ENCODE measurements at regions not wholly inside any gene's neighbourhood (a gene's known extent, or its start where the extent isn't known, plus 50 kb on each side); places are given as distances from the start of the nearest gene placed in this dataset.
"Not testable (repeated sequence)": the region's sequence is repeated elsewhere in the genome, so short reads cannot be mapped to it uniquely, and the experiment has no call there.

GRCh38 chr9:90449213-90449925 lies 193.3 kb downstream of the DIRAS2 start:
- DNase-seq, result no peak

GRCh38 chr9:90451804-90452203 lies 190.8 kb downstream of the DIRAS2 start:
- DNase-seq, result no peak

GRCh38 chr9:90455316-90455715 lies 187.3 kb downstream of the DIRAS2 start:
- no peak for DNase-seq

- DNase-seq, result no peak
These were observed 185.0 kb downstream of the DIRAS2 start for GRCh38 chr9:90457386-90458190.

GRCh38 chr9:90458485-90458884 lies 184.1 kb downstream of the DIRAS2 start:
- no peak for DNase-seq

GRCh38 chr9:90459321-90459720 lies 183.3 kb downstream of the DIRAS2 start:
- DNase-seq, result no peak

GRCh38 chr9:90460220-90460619 lies 182.4 kb downstream of the DIRAS2 start:
- DNase-seq, result no peak

GRCh38 chr9:90464978-90465377 lies 177.6 kb downstream of the DIRAS2 start:
- DNase-seq, result peak; percentile 47

GRCh38 chr9:90466441-90466840 lies 176.2 kb downstream of the DIRAS2 start:
- DNase-seq, result no peak

GRCh38 chr9:90469435-90469834 lies 173.2 kb downstream of the DIRAS2 start:
- no peak for DNase-seq

- no peak for DNase-seq
These were observed 172.7 kb downstream of the DIRAS2 start for GRCh38 chr9:90469865-90470387.

- DNase-seq, result no peak
These were observed 166.6 kb downstream of the DIRAS2 start for GRCh38 chr9:90476058-90476457.

- no peak for DNase-seq
These were observed 165.1 kb downstream of the DIRAS2 start for GRCh38 chr9:90477535-90477934.

- DNase-seq, result no peak
These were observed 163.8 kb downstream of the DIRAS2 start for GRCh38 chr9:90478821-90479220.

- DNase-seq, result no peak
These were observed 157.6 kb downstream of the DIRAS2 start for GRCh38 chr9:90485028-90485427.

GRCh38 chr9:90489066-90489465 lies 153.6 kb downstream of the DIRAS2 start:
- no peak for DNase-seq

- DNase-seq, result no peak
These were observed 142.9 kb downstream of the DIRAS2 start for GRCh38 chr9:90499761-90500160.

- DNase-seq, result no peak
These were observed 140.5 kb downstream of the DIRAS2 start for GRCh38 chr9:90502134-90502533.

GRCh38 chr9:90504486-90504885 lies 138.1 kb downstream of the DIRAS2 start:
- DNase-seq, result no peak

- DNase-seq, result no peak
These were observed 136.9 kb downstream of the DIRAS2 start for GRCh38 chr9:90505695-90506094.

- not testable (repeated sequence) for DNase-seq
These were observed 136.2 kb downstream of the DIRAS2 start for GRCh38 chr9:90506402-90506801.

- no peak for DNase-seq
These were observed 135.0 kb downstream of the DIRAS2 start for GRCh38 chr9:90507621-90508020.

- DNase-seq, result no peak
These were observed 133.7 kb downstream of the DIRAS2 start for GRCh38 chr9:90508940-90509339.

- DNase-seq, result no peak
These were observed 130.9 kb downstream of the DIRAS2 start for GRCh38 chr9:90511711-90512110.
